MM.1S (cell line): ENCODE measurements at regions not wholly inside any gene's neighbourhood (a gene's known extent, or its start where the extent isn't known, plus 50 kb on each side); places are given as distances from the start of the nearest gene placed in this dataset.

Source experiments
- CTCF ChIP-seq: fragments of 300-600 bp; sonication (generic); IDR thresholded peaks from 2 replicates; pipeline ENCODE4 v1.5.1; 2016; ENCODE audit warnings: antibody characterized with exemption, low read length, mixed read lengths
- EZH2 ChIP-seq: fragments of 300-600 bp; sonication (generic); optimal IDR thresholded peaks from 2 replicates; pipeline ENCODE3; 2017; ENCODE audit warnings: low read depth, mild to moderate bottlenecking, antibody characterized with exemption, low read length, mixed read lengths
- EZH2phosphoT487 ChIP-seq: fragments of 300-600 bp; sonication (generic); IDR thresholded peaks from 2 replicates; pipeline ENCODE4 v1.6.1; 2018; ENCODE audit warnings: antibody characterized with exemption, low read length

GRCh38 chr7:45975367-45975766 is 54.3 kb upstream of the IGFBP3 start:
- no peak for TF ChIP-seq EZH2phosphoT487
- TF ChIP-seq CTCF = no peak
- no peak for TF ChIP-seq EZH2
